RWPE1 (cell line): ENCODE measurements at regions not wholly inside any gene's neighbourhood (a gene's known extent, or its start where the extent isn't known, plus 50 kb on each side); places are given as distances from the start of the nearest gene placed in this dataset.

ENCODE experiments used
- CTCF ChIA-PET: fragments of 350-600 bp; sonication (Branson Sonifier 250); formaldehyde crosslinking; extraction: SDS; loops from one replicate; lab custom pipeline; 2021; lab: Yijun Ruan, JAX
- POLR2A ChIA-PET: fragments of 400-600 bp; formaldehyde crosslinking; extraction: SDS; loops from one replicate; lab custom pipeline; 2020; ENCODE audit warnings: antibody characterized with exemption; ENCODE audit not compliant: low non-redundant PET; lab: Yijun Ruan, JAX
- DNase-seq: peaks from one replicate; pipeline ENCODE4 v3.0.0; 2012; ENCODE audit warnings: low spot score
- H3K27ac ChIP-seq: fragments of 450-650 bp; 2 replicates; pipeline ENCODE4 v1.5.1; 2017
- TF ChIP-seq, protein P1 (sequence below): fragments of 450-650 bp; conservative IDR thresholded peaks from 2 replicates; pipeline ENCODE4 v1.5.1; 2017; ENCODE audit warnings: low read depth, mild to moderate bottlenecking

DNA sequence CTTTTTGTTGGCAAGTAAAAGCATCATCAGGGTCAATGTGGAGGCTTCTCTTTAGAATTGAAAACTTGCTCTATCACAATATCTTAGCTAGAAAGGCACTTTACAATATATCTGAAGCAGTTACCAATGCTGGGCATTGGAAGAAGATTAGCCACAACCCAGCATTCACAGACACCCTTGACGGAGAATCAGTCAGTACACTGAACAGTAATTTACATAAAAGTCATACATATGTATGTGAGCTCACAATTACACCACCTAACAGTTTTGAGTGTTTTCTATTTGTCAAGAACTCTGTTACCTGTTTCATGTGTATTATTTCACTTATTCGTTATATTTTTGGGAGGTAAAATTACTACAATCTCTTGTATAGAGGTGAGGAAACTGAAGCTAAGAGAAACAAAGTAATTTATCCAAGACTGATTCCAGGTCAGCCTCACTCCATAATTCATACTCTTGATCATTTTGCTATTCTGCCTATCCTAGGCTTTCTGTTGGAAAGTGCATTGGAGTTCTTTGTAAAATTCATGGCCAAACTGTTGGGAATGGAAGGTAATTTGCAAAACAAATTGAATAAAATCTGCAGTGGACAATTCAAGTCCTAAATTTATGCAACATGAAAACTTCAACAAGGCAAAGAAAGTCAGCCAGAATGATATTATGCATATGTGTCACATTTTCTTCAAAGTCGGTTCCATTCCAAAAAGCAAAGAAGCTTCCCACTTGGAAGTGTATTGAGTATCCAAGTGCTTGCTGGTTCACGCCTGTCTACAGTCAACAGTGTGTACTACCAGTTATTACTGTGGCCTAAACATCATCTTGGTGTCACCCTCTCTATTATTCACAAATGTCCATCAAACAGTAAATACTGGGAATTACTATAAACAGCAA, 223.7 kb upstream of the SEMA6D start:
- POLR2A ChIA-PET: no interaction called here
- no peak for DNase-seq
- CTCF ChIA-PET: no interaction called here
- no peak overlapping the region for H3K27ac ChIP-seq
- TF ChIP-seq, protein P1, sequence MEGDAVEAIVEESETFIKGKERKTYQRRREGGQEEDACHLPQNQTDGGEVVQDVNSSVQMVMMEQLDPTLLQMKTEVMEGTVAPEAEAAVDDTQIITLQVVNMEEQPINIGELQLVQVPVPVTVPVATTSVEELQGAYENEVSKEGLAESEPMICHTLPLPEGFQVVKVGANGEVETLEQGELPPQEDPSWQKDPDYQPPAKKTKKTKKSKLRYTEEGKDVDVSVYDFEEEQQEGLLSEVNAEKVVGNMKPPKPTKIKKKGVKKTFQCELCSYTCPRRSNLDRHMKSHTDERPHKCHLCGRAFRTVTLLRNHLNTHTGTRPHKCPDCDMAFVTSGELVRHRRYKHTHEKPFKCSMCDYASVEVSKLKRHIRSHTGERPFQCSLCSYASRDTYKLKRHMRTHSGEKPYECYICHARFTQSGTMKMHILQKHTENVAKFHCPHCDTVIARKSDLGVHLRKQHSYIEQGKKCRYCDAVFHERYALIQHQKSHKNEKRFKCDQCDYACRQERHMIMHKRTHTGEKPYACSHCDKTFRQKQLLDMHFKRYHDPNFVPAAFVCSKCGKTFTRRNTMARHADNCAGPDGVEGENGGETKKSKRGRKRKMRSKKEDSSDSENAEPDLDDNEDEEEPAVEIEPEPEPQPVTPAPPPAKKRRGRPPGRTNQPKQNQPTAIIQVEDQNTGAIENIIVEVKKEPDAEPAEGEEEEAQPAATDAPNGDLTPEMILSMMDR: no peak

DNA sequence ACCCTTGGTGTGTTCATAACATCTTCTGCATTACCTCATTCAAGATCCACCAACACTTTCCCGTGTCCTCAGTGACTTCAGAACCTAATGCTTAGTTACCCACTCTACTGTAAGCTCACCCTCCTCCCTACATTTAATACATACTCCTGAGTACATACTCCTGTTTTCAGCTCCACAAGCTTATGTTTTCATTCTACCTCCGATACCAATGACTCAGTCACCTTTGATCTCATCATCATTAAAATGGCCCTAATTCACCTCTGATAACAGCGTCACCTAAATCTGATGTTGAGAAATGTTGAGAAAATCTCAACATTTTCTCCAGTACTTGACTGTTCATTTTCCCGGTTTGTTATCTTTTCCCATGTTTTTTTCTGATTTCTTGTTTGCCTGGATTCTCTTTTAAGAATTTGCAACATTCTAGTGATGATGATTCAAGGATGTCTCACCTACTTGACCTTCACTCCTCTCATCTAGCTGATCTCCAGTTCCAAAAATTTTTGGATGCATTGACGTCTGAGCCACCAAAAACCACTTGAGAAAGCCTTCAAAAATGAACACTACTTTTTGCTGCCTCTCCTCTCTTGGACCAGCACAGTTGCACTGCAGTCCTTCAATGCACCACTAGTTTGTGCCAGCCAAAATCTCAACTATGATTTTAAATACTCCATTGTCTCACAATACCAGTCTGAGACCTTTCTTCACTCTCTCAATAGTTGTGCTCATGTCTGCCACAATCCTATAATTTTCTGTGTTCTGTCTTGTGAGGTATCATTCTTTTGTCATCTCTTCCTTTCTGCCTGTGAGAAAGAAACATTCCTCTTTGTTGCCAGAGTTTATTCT, 220.7 kb upstream of the SEMA6D start:
- TF ChIP-seq, protein P1: no peak
- no peak for DNase-seq
- POLR2A ChIA-PET: no interaction called here
- CTCF ChIA-PET: interaction anchor here (0.7 to 1.2 kb wide), 2 partner anchors 272 to 858 kb away, joined by 3 read pairs; no protein-coding TSS in a partner anchor
- H3K27ac ChIP-seq: no peak overlapping the region

DNA sequence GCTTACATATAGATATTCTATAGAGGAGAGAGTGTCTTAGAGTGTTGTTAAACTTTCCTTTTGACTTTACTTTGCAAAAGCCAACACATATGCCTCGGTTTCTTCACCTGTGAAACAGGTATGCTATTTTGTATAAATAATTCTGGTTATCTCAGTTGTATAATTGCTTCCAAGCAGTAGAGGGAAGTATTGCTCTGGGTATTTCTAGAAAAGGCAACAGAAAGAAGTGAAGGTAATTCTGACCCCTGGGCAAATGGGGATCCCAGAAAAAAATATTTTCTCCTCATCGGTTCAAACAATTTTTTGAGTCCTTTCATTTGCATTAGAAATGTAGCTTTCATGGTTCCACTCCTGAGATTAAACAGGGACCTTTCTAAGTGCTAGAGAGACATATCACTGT, 216.5 kb upstream of the SEMA6D start:
- TF ChIP-seq, protein P1: no peak; the same call in 1 of the 2 replicates
- no peak for DNase-seq
- ChIA-PET POLR2A (no interaction called here), CTCF (interaction anchor here (0.6 to 2.1 kb wide), 2 partner anchors 120 to 487 kb away, joined by 3 to 8 read pairs; no protein-coding TSS in a partner anchor)
- H3K27ac ChIP-seq: no peak overlapping the region

DNA sequence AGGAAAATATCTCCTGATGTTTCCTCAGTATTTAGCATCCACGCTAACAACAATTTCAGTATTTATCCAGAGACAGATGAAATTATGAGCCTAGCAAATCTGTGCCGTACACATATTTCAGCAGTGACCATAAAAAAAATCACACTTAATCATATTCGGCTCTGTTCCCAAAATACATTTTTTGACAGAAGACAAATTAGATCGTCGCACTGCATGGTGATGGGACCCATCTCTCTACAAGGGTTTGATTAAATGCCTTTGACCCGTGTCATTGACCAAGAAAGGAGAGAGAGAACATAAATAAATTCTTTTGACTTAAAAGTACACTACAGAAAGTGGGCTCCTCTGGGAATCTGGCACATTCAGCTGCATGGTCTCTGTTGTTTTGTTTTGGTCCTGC, 215.3 kb upstream of the SEMA6D start:
- no peak overlapping the region for H3K27ac ChIP-seq
- no peak for DNase-seq
- TF ChIP-seq, protein P1: no peak
- CTCF ChIA-PET: interaction anchor here (2.1 kb wide), 1 partner anchor 486 kb away, joined by 8 read pairs; no protein-coding TSS in a partner anchor
- POLR2A ChIA-PET: no interaction called here

DNA sequence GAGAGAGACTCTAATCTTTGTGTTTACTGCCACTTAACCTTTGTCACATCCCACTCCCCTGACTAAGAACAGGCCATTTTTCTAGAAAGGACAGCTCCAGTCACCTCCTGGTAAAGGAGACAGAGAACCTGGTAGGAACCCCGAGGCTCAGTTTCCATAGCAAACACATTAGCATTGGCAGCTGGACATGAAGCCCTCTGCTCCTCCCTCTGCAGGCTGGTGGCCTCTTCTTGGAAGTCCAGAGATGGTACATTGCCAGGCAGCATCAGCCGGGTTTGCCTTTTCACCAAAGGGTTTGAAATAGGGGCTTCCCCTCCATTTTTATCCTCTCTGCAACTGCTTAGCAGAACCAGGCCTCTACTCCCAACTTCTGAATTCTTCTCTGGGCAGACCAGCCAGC, 213.4 kb upstream of the SEMA6D start:
- H3K27ac ChIP-seq: no peak overlapping the region
- TF ChIP-seq, protein P1: no peak
- no peak for DNase-seq
- POLR2A ChIA-PET: no interaction called here
- CTCF ChIA-PET: interaction anchor here (1.3 kb wide), 1 partner anchor 484 kb away, joined by 3 read pairs; no protein-coding TSS in a partner anchor

DNA sequence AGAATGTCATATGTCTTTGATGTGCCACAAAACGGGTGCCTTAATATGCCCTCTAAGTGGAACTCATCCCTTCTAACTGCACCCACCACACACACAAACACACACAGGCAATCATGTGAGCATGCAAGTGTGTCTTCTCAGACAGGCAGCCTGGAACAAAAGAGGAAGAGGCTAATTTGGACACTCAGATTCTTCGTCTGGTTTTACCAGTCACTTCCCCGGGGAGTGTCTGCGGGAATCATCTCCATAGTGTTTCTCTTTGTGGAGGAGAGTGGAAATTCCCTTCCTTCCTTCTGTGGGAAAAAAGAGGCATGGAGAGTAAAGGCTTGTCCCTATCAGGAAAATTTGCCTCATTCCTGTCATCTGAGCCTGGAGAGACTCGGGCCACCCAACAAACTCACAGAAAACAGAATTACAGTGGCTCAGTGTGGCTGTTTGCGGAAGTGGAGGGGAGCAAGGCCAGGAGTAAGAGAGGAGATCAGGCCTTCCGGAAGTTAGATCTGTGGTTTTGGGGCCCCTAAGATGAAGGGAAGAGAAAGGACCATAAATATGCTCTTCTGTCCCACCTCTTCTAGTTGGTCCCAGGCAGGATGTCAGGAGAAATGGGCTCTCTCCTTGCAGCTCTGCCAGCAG, 212.6 kb upstream of the SEMA6D start:
- ChIA-PET CTCF (no interaction called here), POLR2A (no interaction called here)
- no peak for DNase-seq
- TF ChIP-seq, protein P1: no peak
- H3K27ac ChIP-seq: no peak overlapping the region
